ENCODE measurements at regions not wholly inside any gene's neighbourhood (a gene's known extent, or its start where the extent isn't known, plus 50 kb on each side); places are given as distances from the start of the nearest gene placed in this dataset.
"Not testable (repeated sequence)": the region's sequence is repeated elsewhere in the genome, so short reads cannot be mapped to it uniquely, and the experiment has no call there.

- H3K9me2 ChIP-seq (ENCODE audit: insufficient read depth, low read length); H3K4me1 ChIP-seq (ENCODE audit: insufficient read depth, low read length, poor library complexity, severe bottlenecking); POLR2A ChIA-PET; DNase-seq (ENCODE audit: low spot score); H3K4me3 ChIP-seq (ENCODE audit: low read depth, low read length, poor library complexity, severe bottlenecking); H4K20me1 ChIP-seq (ENCODE audit: insufficient read depth, low read length); H3K4me2 ChIP-seq (ENCODE audit: low read length); H2AFZ ChIP-seq (ENCODE audit: low read length); H3K79me2 ChIP-seq (ENCODE audit: insufficient read depth, low read depth, low read length); H3K9me3 ChIP-seq (ENCODE audit: low read length); CTCF ChIA-PET (ENCODE audit: unreplicated experiment); intact Hi-C loops (cut with micrococcal nuclease; ENCODE audit: unreplicated experiment); H3K36me3 ChIP-seq (ENCODE audit: insufficient read depth, low read length); BruUV-seq (replicated peaks); H3K27ac ChIP-seq (ENCODE audit: low read depth, low read length, poor library complexity, severe bottlenecking): not testable (repeated sequence)
Measured at GRCh38 chr16:33978784-33979183, 519.4 kb downstream of the TP53TG3F start.

- H3K9me2 ChIP-seq (ENCODE audit: insufficient read depth, low read length); H3K79me2 ChIP-seq (ENCODE audit: insufficient read depth, low read depth, low read length); BruUV-seq (replicated peaks); POLR2A ChIA-PET; H3K4me3 ChIP-seq (ENCODE audit: low read depth, low read length, poor library complexity, severe bottlenecking); H3K4me1 ChIP-seq (ENCODE audit: insufficient read depth, low read length, poor library complexity, severe bottlenecking); H2AFZ ChIP-seq (ENCODE audit: low read length); H3K4me2 ChIP-seq (ENCODE audit: low read length); DNase-seq (ENCODE audit: low spot score); H3K9me3 ChIP-seq (ENCODE audit: low read length); H3K27ac ChIP-seq (ENCODE audit: low read depth, low read length, poor library complexity, severe bottlenecking); H4K20me1 ChIP-seq (ENCODE audit: insufficient read depth, low read length); CTCF ChIA-PET (ENCODE audit: unreplicated experiment); intact Hi-C loops (cut with micrococcal nuclease; ENCODE audit: unreplicated experiment); H3K36me3 ChIP-seq (ENCODE audit: insufficient read depth, low read length): not testable (repeated sequence)
Measured at GRCh38 chr16:33979613-33980012, 520.2 kb downstream of the TP53TG3F start.

DNA sequence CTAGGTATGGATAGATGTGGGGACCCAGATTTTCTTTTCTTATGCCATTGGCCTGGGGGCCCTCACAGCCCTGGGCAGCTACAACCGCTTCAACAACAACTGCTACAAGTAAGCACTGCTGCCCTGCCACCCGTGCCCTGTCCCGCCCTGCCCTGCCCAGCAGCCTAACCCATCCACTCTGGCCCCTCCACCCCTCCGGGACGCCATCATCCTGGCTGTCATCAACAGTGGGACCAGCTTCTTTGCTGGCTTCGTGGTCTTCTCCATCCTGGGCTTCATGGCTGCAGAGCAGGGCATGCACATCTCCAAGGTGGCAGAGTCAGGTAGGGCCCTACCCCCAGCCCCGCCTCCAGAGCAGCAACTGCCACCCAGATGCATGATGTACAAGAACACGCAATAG, 521.3 kb downstream of the TP53TG3F start:
- intact Hi-C loops (cut with micrococcal nuclease; ENCODE audit: unreplicated experiment); CTCF ChIA-PET (ENCODE audit: unreplicated experiment); BruUV-seq (replicated peaks): not testable (repeated sequence)

DNA sequence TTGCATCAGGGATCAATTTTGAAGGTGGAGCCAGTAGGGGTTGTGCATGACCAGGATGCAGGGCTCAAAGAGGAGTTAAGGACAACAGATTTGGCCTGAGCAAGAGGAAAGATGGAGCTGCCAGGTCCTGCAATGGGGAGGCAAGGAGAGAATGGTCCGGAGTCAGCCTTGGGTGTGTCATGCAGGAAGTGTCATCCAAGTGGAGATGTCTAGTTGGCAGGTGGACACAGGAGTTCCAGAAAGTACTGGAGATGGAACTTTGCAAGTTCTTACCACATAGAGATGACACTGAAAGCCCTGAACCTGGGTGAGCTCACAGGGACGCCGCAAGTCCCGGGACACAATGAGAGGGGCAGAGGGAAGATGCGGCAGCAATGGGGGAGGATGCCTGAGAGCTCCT, 525.0 kb downstream of the TP53TG3F start:
- H3K9me2 ChIP-seq (ENCODE audit: insufficient read depth, low read length); intact Hi-C loops (cut with micrococcal nuclease; ENCODE audit: unreplicated experiment); H3K4me3 ChIP-seq (ENCODE audit: low read depth, low read length, poor library complexity, severe bottlenecking); DNase-seq (ENCODE audit: low spot score); H3K36me3 ChIP-seq (ENCODE audit: insufficient read depth, low read length); H3K79me2 ChIP-seq (ENCODE audit: insufficient read depth, low read depth, low read length); POLR2A ChIA-PET; H3K27ac ChIP-seq (ENCODE audit: low read depth, low read length, poor library complexity, severe bottlenecking); H3K9me3 ChIP-seq (ENCODE audit: low read length); H2AFZ ChIP-seq (ENCODE audit: low read length); CTCF ChIA-PET (ENCODE audit: unreplicated experiment); H4K20me1 ChIP-seq (ENCODE audit: insufficient read depth, low read length); BruUV-seq (replicated peaks); H3K4me1 ChIP-seq (ENCODE audit: insufficient read depth, low read length, poor library complexity, severe bottlenecking); H3K4me2 ChIP-seq (ENCODE audit: low read length): not testable (repeated sequence)

More for the DNA sequence above, 521.3 kb downstream of the TP53TG3F start:
- H3K27ac ChIP-seq (ENCODE audit: low read depth, low read length, poor library complexity, severe bottlenecking); H2AFZ ChIP-seq (ENCODE audit: low read length); H3K4me3 ChIP-seq (ENCODE audit: low read depth, low read length, poor library complexity, severe bottlenecking); H3K4me1 ChIP-seq (ENCODE audit: insufficient read depth, low read length, poor library complexity, severe bottlenecking); H3K36me3 ChIP-seq (ENCODE audit: insufficient read depth, low read length); H3K4me2 ChIP-seq (ENCODE audit: low read length); DNase-seq (ENCODE audit: low spot score); H3K9me3 ChIP-seq (ENCODE audit: low read length); H3K9me2 ChIP-seq (ENCODE audit: insufficient read depth, low read length); H3K79me2 ChIP-seq (ENCODE audit: insufficient read depth, low read depth, low read length); POLR2A ChIA-PET; H4K20me1 ChIP-seq (ENCODE audit: insufficient read depth, low read length): not testable (repeated sequence)

- CTCF ChIA-PET (ENCODE audit: unreplicated experiment); H3K36me3 ChIP-seq (ENCODE audit: insufficient read depth, low read length); H3K9me2 ChIP-seq (ENCODE audit: insufficient read depth, low read length); BruUV-seq (replicated peaks); H3K4me1 ChIP-seq (ENCODE audit: insufficient read depth, low read length, poor library complexity, severe bottlenecking); H3K9me3 ChIP-seq (ENCODE audit: low read length); DNase-seq (ENCODE audit: low spot score); POLR2A ChIA-PET; H2AFZ ChIP-seq (ENCODE audit: low read length); H3K27ac ChIP-seq (ENCODE audit: low read depth, low read length, poor library complexity, severe bottlenecking); H3K79me2 ChIP-seq (ENCODE audit: insufficient read depth, low read depth, low read length); H4K20me1 ChIP-seq (ENCODE audit: insufficient read depth, low read length); intact Hi-C loops (cut with micrococcal nuclease; ENCODE audit: unreplicated experiment); H3K4me2 ChIP-seq (ENCODE audit: low read length); H3K4me3 ChIP-seq (ENCODE audit: low read depth, low read length, poor library complexity, severe bottlenecking): not testable (repeated sequence)
Measured at GRCh38 chr16:33986521-33986920, 527.1 kb downstream of the TP53TG3F start.

DNA sequence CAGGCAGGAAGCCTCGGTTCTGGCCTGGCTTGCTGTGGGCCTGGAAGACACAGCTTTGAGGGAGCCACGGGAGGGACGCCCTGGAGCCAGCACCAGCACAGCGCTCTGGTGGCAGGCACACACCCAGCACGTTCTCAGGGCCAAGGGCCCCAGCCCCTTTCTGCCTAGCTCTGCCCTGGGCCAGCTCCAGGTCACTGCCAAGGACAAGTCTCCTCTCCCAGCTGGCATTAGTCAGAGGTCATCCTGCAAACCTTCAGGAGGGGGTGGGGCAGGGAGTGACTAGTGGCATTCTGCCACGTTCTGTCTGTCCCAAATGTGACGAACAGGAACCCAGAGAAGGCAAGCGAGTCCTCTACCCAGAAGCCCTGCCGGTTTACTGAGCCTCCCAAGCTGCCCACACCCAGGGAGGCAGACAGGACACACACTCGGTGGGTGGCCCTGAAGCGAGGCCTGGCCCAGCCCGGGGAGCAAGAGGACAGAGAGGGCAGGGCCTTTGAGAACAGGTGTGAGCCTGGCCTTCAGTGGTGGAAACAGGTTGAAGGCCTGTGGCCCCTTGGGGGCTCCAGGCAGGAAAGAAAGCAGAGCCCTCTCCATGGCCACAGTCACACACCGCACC, 528.0 kb downstream of the TP53TG3F start:
- H2AFZ ChIP-seq (ENCODE audit: low read length); H3K4me3 ChIP-seq (ENCODE audit: low read depth, low read length, poor library complexity, severe bottlenecking); H3K4me2 ChIP-seq (ENCODE audit: low read length); H3K36me3 ChIP-seq (ENCODE audit: insufficient read depth, low read length); H3K4me1 ChIP-seq (ENCODE audit: insufficient read depth, low read length, poor library complexity, severe bottlenecking); H3K9me3 ChIP-seq (ENCODE audit: low read length); DNase-seq (ENCODE audit: low spot score); intact Hi-C loops (cut with micrococcal nuclease; ENCODE audit: unreplicated experiment); H4K20me1 ChIP-seq (ENCODE audit: insufficient read depth, low read length); CTCF ChIA-PET (ENCODE audit: unreplicated experiment); POLR2A ChIA-PET; H3K9me2 ChIP-seq (ENCODE audit: insufficient read depth, low read length); H3K27ac ChIP-seq (ENCODE audit: low read depth, low read length, poor library complexity, severe bottlenecking); H3K79me2 ChIP-seq (ENCODE audit: insufficient read depth, low read depth, low read length); BruUV-seq (replicated peaks): not testable (repeated sequence)

DNA sequence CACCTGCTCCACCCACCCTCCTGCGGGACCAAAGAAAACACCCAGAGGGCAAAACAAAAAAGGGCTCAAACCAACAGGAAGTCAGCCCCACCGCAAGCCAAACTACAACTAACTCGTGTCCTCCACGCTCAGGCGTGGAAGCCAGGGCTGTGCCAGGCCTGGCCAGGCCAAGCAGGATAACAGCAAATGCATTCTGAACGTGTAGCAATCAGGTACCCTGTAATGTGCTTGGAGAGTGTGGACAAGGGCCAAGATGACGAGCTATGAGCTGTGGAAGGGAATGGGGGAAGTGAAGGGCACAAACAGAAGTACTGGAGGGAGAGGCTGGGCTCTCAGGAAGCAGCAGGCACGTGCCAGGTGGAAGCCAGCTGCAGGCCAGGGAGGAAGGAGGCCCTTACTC, 528.6 kb downstream of the TP53TG3F start:
- H3K9me3 ChIP-seq (ENCODE audit: low read length); H3K36me3 ChIP-seq (ENCODE audit: insufficient read depth, low read length); H3K79me2 ChIP-seq (ENCODE audit: insufficient read depth, low read depth, low read length); intact Hi-C loops (cut with micrococcal nuclease; ENCODE audit: unreplicated experiment); POLR2A ChIA-PET; DNase-seq (ENCODE audit: low spot score); H3K4me1 ChIP-seq (ENCODE audit: insufficient read depth, low read length, poor library complexity, severe bottlenecking); H3K4me2 ChIP-seq (ENCODE audit: low read length); BruUV-seq (replicated peaks); H3K9me2 ChIP-seq (ENCODE audit: insufficient read depth, low read length); H3K4me3 ChIP-seq (ENCODE audit: low read depth, low read length, poor library complexity, severe bottlenecking); H2AFZ ChIP-seq (ENCODE audit: low read length); H4K20me1 ChIP-seq (ENCODE audit: insufficient read depth, low read length); CTCF ChIA-PET (ENCODE audit: unreplicated experiment); H3K27ac ChIP-seq (ENCODE audit: low read depth, low read length, poor library complexity, severe bottlenecking): not testable (repeated sequence)

Measured in OCI-LY7 (cell line).